Caco-2 (cell line): ENCODE measurements at regions not wholly inside any gene's neighbourhood (a gene's known extent, or its start where the extent isn't known, plus 50 kb on each side); places are given as distances from the start of the nearest gene placed in this dataset.

ENCODE experiments used
- BruUV-seq: library from RNA; stranded (reverse); fragments of 400-500 nt; replicated peaks from 2 replicates; lab custom pipeline; 2021; lab: Mats Ljungman, UMichigan
- CTCF ChIA-PET: fragments of 300-600 bp; sonication (Branson Sonifier 250); formaldehyde crosslinking; loops from one replicate; lab custom pipeline; 2022; ENCODE audit warnings: antibody characterized with exemption; lab: Charles Lee
- POLR2A ChIA-PET: fragments of 300-600 bp; sonication (Branson Sonifier 250); formaldehyde crosslinking; loops from one replicate; lab custom pipeline; 2022; ENCODE audit warnings: antibody characterized with exemption; lab: Charles Lee
- DNase-seq, 2 experiments: peaks; one replicate each; pipeline versions ENCODE4 v3.0.0 to v3.0.0-alpha.2; 2020 to 2022
- H3K27me3 ChIP-seq: replicated peaks from 2 replicates; pipeline ENCODE4 v1.6.0; 2011; ENCODE audit warnings: low read length; ENCODE audit not compliant: control insufficient read depth, insufficient read depth
- H3K36me3 ChIP-seq: 2 replicates; pipeline ENCODE4 v1.5.1; 2011; ENCODE audit warnings: low read length; ENCODE audit not compliant: control insufficient read depth, insufficient read depth
- H3K4me1 ChIP-seq: fragments of 250-450 bp; sonication (Bioruptor Pico); 2 replicates; pipeline ENCODE4 v1.5.1; 2020; ENCODE audit warnings: mild to moderate bottlenecking
- H3K4me3 ChIP-seq: 2 replicates; pipeline ENCODE4 v1.5.1; 2011; ENCODE audit warnings: low read depth, mild to moderate bottlenecking, control low read depth, low read length
- H3K9me3 ChIP-seq: fragments of 250-450 bp; sonication (Bioruptor Pico); 2 replicates; pipeline ENCODE4 v1.5.1; 2020; ENCODE audit warnings: mild to moderate bottlenecking, moderate library complexity
- H3K27ac Mint-ChIP-seq: one replicate; pipeline ENCODE4 v1.8.0; 2022; ENCODE audit warnings: mixed read lengths; ENCODE audit not compliant: unreplicated experiment
- H3K27me3 Mint-ChIP-seq: one replicate; pipeline ENCODE4 v1.8.0; 2022; ENCODE audit warnings: mixed read lengths; ENCODE audit not compliant: insufficient read depth, unreplicated experiment
- H3K36me3 Mint-ChIP-seq: one replicate; pipeline ENCODE4 v1.8.0; 2022; ENCODE audit warnings: mild to moderate bottlenecking, mixed read lengths; ENCODE audit not compliant: insufficient read depth, unreplicated experiment
- H3K4me1 Mint-ChIP-seq: one replicate; pipeline ENCODE4 v1.8.0; 2022; ENCODE audit warnings: low read depth, mixed read lengths; ENCODE audit not compliant: unreplicated experiment
- H3K4me3 Mint-ChIP-seq: one replicate; pipeline ENCODE4 v1.8.0; 2022; ENCODE audit warnings: mild to moderate bottlenecking, moderate library complexity, mixed read lengths; ENCODE audit not compliant: unreplicated experiment
- H3K9me3 Mint-ChIP-seq: one replicate; pipeline ENCODE4 v1.8.0; 2022; ENCODE audit warnings: mixed read lengths; ENCODE audit not compliant: unreplicated experiment
- intact Hi-C: fragments of 100-400 bp; cut with micrococcal nuclease; formaldehyde crosslinking; loops from one replicate; pipeline ENCODE4 v1.10.0; 2022; ENCODE audit not compliant: unreplicated experiment
- TF ChIP-seq, protein P1 (sequence below), 2 experiments: fragments of 200-600 bp in 1 of 2; IDR thresholded peaks; 1 replicate in 1 of 2; 2 replicates in 1 of 2; pipeline versions ENCODE4 v1.5.1 to v1.8.0; 2011 to 2022; ENCODE audit warnings: antibody characterized with exemption in 1 of 2, control low read depth in 1 of 2, inconsistent platforms in 1 of 2, low read depth in 1 of 2, low read length in 1 of 2, mild to moderate bottlenecking in 1 of 2, moderate library complexity in 1 of 2; ENCODE audit not compliant: insufficient read depth in 1 of 2, severe bottlenecking in 1 of 2, unreplicated experiment in 1 of 2

DNA sequence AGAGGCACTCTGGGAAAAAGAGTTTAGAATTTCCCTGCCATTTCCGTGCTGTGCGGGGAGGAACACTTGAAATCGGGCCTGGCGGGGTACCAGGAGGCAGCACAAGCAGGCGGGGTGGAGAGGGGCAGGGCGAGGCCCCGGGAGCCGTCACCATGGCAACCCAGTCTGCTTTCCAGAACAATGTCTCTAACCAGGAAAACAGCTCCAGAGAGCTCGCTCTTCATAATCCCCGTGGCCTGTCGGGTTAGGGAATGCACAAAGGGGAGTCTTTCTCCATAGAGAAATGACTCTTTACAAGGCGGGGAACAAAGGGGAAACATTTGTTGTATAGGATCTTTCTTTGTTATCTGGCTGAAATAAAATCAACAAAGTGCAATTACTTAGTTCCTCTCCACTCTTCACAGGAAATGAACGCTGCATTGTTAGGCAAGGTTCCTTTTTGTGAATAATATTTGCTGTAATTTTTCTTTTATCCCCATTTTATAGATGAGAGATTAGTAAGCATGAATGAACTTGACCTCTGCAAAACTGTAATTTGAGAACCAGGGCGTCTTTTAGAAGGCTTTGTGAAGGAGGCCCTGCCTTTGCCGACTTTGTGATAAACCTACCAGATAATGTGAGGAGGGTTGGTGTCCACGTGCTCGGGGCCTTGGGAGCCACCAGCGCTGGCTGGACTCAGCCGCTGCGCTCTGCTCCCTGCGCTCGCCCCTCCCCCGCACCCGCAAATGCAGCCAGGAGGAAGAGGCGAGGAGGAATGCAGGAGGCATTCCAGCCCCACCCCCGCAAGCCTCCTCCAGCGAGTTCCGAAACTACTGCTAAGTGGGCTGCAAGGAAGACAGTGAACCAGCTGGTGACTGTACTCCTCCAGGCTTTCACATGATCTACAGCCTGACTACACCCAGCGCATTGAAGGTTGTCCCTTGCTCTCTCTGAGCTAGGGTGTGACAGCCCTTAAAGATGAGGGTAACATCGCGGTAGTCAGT is 105.2 kb upstream of the ATF7IP start:
- POLR2A ChIA-PET, result no interaction called here
- no peak overlapping the region for H3K27ac Mint-ChIP-seq
- peaks cover 12% of the 10 kb centered on the region for H3K4me1 Mint-ChIP-seq
- H3K9me3 Mint-ChIP-seq, result peaks cover 54% of the 10 kb centered on the region
- no peaks in the 10 kb centered on the region for H3K36me3 ChIP-seq
- TF ChIP-seq, protein P1, sequence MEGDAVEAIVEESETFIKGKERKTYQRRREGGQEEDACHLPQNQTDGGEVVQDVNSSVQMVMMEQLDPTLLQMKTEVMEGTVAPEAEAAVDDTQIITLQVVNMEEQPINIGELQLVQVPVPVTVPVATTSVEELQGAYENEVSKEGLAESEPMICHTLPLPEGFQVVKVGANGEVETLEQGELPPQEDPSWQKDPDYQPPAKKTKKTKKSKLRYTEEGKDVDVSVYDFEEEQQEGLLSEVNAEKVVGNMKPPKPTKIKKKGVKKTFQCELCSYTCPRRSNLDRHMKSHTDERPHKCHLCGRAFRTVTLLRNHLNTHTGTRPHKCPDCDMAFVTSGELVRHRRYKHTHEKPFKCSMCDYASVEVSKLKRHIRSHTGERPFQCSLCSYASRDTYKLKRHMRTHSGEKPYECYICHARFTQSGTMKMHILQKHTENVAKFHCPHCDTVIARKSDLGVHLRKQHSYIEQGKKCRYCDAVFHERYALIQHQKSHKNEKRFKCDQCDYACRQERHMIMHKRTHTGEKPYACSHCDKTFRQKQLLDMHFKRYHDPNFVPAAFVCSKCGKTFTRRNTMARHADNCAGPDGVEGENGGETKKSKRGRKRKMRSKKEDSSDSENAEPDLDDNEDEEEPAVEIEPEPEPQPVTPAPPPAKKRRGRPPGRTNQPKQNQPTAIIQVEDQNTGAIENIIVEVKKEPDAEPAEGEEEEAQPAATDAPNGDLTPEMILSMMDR (IDR thresholded peaks at IDR 0.05; ENCODE audit: insufficient read depth in 1 of 2, low read depth in 1 of 2, low read length in 1 of 2, severe bottlenecking in 1 of 2, unreplicated experiment in 1 of 2), result no peak
- H3K4me1 ChIP-seq, result peaks cover 22% of the 10 kb centered on the region
- H3K9me3 ChIP-seq, result peaks cover 42% of the 10 kb centered on the region
- no peak overlapping the region for H3K4me3 Mint-ChIP-seq
- H3K4me3 ChIP-seq, result no peak overlapping the region
- H3K36me3 Mint-ChIP-seq, result peaks cover 11% of the 10 kb centered on the region
- H3K27me3 ChIP-seq, result no peaks in the 10 kb centered on the region
- no TSS peak for BruUV-seq
- CTCF ChIA-PET, result no interaction called here
- intact Hi-C loops, result no loop called here
- DNase-seq, result peak; percentile 23 to 48
- no peaks in the 10 kb centered on the region for H3K27me3 Mint-ChIP-seq

DNA sequence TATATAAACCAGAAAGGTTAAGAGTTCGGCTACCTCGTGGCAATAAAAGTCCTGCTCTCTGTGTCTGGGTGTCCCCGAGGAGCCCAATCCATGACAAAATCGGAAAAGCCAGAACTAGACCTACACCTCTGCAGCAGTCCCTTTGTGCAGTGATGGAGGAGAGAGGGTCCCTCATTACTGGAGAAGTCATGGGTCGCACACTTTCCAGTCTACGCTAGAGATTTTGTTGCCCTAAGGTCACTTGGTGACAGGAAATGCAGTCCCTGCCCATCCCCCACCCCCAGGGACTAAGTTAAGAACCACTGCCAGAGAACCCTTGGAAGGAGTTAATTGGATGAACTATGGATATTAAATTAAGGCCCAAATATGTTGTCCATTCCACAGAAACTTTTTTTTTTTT is 104.4 kb upstream of the ATF7IP start:
- Histone ChIP-seq H3K36me3 (no peaks in the 10 kb centered on the region), H3K27me3 (no peaks in the 10 kb centered on the region), H3K4me1 (peaks cover 22% of the 10 kb centered on the region), H3K4me3 (no peak overlapping the region), H3K9me3 (peaks cover 42% of the 10 kb centered on the region)
- ChIA-PET POLR2A (no interaction called here), CTCF (no interaction called here)
- Mint-ChIP-seq H3K27ac (no peak overlapping the region), H3K4me1 (peaks cover 12% of the 10 kb centered on the region), H3K27me3 (no peaks in the 10 kb centered on the region), H3K36me3 (peaks cover 11% of the 10 kb centered on the region), H3K4me3 (no peak overlapping the region), H3K9me3 (peaks cover 46% of the 10 kb centered on the region)
- TF ChIP-seq, protein P1 (IDR thresholded peaks at IDR 0.05; ENCODE audit: insufficient read depth in 1 of 2, low read depth in 1 of 2, low read length in 1 of 2, severe bottlenecking in 1 of 2, unreplicated experiment in 1 of 2), result no peak
- no TSS peak for BruUV-seq
- intact Hi-C loops, result no loop called here
- DNase-seq, result no peak

DNA sequence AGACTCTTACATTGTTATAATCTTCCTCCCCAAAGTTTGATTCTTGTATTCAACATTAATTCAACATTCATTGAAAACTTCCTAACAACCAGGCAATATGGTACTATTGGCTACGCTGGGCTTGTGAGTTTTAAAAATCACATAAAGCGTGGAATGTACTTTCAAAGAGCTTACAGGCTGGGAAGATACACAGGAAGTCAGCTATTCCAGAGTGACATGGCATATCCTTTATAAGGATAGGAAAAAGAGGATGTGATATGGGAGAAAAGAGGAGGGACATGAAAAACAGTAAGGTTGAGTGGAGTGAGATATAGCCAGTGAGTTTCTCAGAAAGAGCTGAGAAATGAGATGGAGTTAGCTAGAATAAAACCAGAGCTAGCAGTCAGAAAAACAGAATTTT is 103.6 kb upstream of the ATF7IP start:
- ChIA-PET CTCF (no interaction called here), POLR2A (no interaction called here)
- no peak overlapping the region for H3K4me3 ChIP-seq
- Mint-ChIP-seq H3K27me3 (no peaks in the 10 kb centered on the region), H3K4me3 (no peak overlapping the region), H3K9me3 (peaks cover 39% of the 10 kb centered on the region), H3K4me1 (peaks cover 12% of the 10 kb centered on the region), H3K36me3 (peaks cover 11% of the 10 kb centered on the region), H3K27ac (no peak overlapping the region)
- peaks cover 40% of the 10 kb centered on the region for H3K9me3 ChIP-seq
- TF ChIP-seq, protein P1 (IDR thresholded peaks at IDR 0.05; ENCODE audit: insufficient read depth in 1 of 2, low read depth in 1 of 2, low read length in 1 of 2, severe bottlenecking in 1 of 2, unreplicated experiment in 1 of 2), result no peak
- H3K36me3 ChIP-seq, result no peaks in the 10 kb centered on the region
- H3K4me1 ChIP-seq, result peaks cover 21% of the 10 kb centered on the region
- intact Hi-C loops, result no loop called here
- no TSS peak for BruUV-seq
- no peak for DNase-seq
- no peaks in the 10 kb centered on the region for H3K27me3 ChIP-seq
